MM.1S (cell line): ENCODE measurements at regions not wholly inside any gene's neighbourhood (a gene's known extent, or its start where the extent isn't known, plus 50 kb on each side); places are given as distances from the start of the nearest gene placed in this dataset.

Experiments used
- CTCF ChIP-seq: fragments of 300-600 bp; sonication (generic); IDR thresholded peaks from 2 replicates; pipeline ENCODE4 v1.5.1; 2016; ENCODE audit warnings: antibody characterized with exemption, low read length, mixed read lengths
- EZH2 ChIP-seq: fragments of 300-600 bp; sonication (generic); optimal IDR thresholded peaks from 2 replicates; pipeline ENCODE3; 2017; ENCODE audit warnings: low read depth, mild to moderate bottlenecking, antibody characterized with exemption, low read length, mixed read lengths

GRCh38 chr1:110262296-110262695 lies 52.2 kb downstream of the KCNC4 start:
- TF ChIP-seq CTCF = no peak
- no peak for TF ChIP-seq EZH2
